SK-N-SH treated with all-trans-retinoic acid at 6 μM for 48 hours (cell line): ENCODE measurements at regions not wholly inside any gene's neighbourhood (a gene's known extent, or its start where the extent isn't known, plus 50 kb on each side); places are given as distances from the start of the nearest gene placed in this dataset.

ENCODE experiments used
- ZFP3 ChIP-seq: fragments of 250-450 bp; sonication (Bioruptor Pico); IDR thresholded peaks from 2 replicates; pipeline ENCODE4 v1.5.0; 2020; ENCODE audit warnings: mild to moderate bottlenecking, moderate library complexity
- TF ChIP-seq, protein P1 (sequence below): fragments of 250-450 bp; sonication (Bioruptor Pico); IDR thresholded peaks from 2 replicates; pipeline ENCODE4 v1.5.0; 2020; ENCODE audit warnings: mild to moderate bottlenecking, moderate library complexity
- TF ChIP-seq, protein P2 (sequence below): fragments of 250-450 bp; sonication (Bioruptor Pico); IDR thresholded peaks from 2 replicates; pipeline ENCODE4 v1.5.1; 2020; ENCODE audit warnings: low read depth, mild to moderate bottlenecking, moderate library complexity

DNA sequence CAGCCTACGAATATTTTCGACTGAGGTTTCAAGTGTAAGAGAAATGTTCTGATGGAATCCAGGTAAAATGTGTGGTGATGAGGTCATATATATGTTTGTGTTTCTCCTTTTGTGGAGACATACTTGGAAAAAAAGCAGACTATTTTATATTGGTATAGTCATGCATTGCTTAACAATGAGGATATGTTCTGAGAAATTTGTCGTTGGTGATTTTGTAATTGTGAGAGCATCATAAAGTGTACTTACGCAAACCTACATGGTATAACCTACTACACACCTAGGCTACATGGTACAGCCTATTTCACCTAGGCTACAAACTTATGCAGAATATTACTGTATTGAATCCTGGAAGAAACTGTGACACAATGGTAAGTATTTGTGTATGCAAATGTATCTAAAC, 1849.9 kb upstream of the CELF4 start:
- no peak for TF ChIP-seq ZFP3
- TF ChIP-seq, protein P1, sequence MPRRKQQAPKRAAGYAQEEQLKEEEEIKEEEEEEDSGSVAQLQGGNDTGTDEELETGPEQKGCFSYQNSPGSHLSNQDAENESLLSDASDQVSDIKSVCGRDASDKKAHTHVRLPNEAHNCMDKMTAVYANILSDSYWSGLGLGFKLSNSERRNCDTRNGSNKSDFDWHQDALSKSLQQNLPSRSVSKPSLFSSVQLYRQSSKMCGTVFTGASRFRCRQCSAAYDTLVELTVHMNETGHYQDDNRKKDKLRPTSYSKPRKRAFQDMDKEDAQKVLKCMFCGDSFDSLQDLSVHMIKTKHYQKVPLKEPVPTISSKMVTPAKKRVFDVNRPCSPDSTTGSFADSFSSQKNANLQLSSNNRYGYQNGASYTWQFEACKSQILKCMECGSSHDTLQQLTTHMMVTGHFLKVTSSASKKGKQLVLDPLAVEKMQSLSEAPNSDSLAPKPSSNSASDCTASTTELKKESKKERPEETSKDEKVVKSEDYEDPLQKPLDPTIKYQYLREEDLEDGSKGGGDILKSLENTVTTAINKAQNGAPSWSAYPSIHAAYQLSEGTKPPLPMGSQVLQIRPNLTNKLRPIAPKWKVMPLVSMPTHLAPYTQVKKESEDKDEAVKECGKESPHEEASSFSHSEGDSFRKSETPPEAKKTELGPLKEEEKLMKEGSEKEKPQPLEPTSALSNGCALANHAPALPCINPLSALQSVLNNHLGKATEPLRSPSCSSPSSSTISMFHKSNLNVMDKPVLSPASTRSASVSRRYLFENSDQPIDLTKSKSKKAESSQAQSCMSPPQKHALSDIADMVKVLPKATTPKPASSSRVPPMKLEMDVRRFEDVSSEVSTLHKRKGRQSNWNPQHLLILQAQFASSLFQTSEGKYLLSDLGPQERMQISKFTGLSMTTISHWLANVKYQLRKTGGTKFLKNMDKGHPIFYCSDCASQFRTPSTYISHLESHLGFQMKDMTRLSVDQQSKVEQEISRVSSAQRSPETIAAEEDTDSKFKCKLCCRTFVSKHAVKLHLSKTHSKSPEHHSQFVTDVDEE, result no peak
- TF ChIP-seq, protein P2, sequence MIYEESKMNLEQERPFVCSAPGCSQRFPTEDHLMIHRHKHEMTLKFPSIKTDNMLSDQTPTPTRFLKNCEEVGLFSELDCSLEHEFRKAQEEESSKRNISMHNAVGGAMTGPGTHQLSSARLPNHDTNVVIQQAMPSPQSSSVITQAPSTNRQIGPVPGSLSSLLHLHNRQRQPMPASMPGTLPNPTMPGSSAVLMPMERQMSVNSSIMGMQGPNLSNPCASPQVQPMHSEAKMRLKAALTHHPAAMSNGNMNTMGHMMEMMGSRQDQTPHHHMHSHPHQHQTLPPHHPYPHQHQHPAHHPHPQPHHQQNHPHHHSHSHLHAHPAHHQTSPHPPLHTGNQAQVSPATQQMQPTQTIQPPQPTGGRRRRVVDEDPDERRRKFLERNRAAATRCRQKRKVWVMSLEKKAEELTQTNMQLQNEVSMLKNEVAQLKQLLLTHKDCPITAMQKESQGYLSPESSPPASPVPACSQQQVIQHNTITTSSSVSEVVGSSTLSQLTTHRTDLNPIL (CRISPR knock-in tag), result no peak
